IPS DF 4.7 (cell line): ENCODE measurements at regions not wholly inside any gene's neighbourhood (a gene's known extent, or its start where the extent isn't known, plus 50 kb on each side); places are given as distances from the start of the nearest gene placed in this dataset.

Experiments
- DNase-seq: peaks from one replicate; pipeline ENCODE4 v3.0.0-alpha.2; 2013; ENCODE audit warnings: low spot score; ENCODE audit errors: extremely low read depth

DNA sequence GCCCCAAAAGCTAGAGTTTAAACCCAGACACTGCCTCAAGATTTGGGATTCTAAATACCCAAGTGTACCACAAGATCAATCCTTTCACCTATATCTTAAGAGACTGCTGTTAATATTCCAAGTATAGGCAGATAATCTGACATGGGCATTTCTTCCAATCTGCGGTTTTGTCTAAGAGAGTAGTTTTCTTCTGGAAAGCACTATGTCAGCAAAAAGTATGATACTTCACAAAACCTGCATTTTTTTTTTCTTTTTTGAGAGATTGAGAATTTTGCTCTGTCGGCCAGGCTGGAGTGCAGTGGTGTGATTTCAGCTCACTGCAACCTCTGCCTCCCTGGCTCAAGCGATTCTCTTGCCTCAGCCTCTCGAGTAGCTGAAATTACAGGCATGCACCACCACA is 190.7 kb upstream of the TYRP1 start:
- DNase-seq: no peak

- no peak for DNase-seq
Observed at GRCh38 chr9:12503606-12504122, 189.5 kb upstream of the TYRP1 start.

DNA sequence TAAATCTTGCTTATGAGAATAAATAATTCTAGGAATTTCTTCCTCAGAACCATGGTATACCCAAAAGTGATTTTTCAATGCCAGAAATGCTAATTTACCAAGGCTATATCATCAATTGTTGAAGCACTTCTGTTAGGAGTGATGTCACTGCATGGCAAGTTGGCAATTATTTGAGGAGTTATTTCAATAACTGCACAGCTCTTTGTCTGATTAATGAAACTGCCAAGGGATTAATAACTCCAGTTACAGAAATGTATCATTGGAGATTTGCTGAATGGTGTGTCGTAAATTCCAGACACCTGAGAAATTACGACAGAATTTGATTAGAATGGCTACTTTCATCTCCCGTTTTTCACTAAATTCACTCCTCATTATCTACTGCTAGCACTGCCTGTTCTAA is 182.6 kb upstream of the TYRP1 start:
- DNase-seq: no peak

DNA sequence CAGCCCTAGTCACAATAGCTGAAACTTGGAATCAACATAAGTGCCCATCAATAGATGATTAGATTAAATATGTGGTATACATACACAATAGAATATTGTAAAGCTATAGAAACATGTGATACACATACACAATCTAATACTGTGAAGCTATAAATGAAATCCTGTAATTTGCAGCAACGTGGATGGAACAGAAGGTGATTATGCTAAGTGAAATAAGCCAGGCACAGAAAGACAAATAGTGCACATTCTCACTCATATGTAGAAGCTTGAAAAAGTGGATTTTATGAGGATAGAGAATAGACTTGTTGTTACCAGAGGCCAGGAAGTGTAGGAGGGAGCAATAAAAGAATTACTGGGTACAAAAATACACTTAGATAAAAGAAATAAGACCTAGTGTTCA is 181.5 kb upstream of the TYRP1 start:
- DNase-seq: no peak

DNA sequence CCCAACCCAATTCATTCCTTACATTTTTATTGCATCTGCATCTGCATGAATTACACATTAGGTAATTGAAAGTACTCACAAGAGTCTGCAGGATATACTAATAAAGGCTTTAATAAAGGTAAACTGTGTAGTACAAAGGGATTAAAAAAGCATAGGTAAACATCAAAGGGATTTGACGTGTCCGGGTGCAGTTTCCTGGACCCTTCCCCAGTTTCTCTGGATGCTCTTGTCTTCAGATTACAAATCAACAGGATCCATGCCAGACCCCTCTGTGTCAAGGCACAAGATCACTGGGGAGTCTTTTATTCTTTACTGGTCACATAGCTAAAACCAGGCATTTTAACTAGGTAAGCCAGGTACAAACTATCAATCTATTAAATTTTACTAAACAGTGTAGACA is 177.2 kb upstream of the TYRP1 start:
- DNase-seq: no peak

DNA sequence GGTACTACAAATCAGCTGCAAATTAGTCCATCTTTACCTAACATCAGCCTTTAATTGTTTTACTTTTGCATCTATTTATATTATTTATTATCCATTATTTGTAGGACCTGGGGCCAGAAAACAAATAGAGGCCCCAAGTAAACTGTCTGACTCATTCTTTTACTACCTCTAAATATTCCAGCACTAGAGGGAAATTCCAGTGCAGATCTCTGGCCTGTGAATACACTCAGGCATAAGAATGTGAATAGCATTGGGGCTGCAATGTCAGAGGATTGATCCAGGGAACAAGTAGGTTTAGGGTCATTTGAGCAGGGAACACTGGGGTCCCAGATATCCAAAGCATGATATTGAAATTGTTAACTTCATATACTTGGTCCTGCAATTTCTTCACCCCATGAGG is 176.6 kb upstream of the TYRP1 start:
- DNase-seq: no peak

GRCh38 chr9:12538842-12539579 is 154.2 kb upstream of the TYRP1 start:
- DNase-seq: no peak

GRCh38 chr9:12539580-12539975 is 153.6 kb upstream of the TYRP1 start:
- no peak for DNase-seq

DNA sequence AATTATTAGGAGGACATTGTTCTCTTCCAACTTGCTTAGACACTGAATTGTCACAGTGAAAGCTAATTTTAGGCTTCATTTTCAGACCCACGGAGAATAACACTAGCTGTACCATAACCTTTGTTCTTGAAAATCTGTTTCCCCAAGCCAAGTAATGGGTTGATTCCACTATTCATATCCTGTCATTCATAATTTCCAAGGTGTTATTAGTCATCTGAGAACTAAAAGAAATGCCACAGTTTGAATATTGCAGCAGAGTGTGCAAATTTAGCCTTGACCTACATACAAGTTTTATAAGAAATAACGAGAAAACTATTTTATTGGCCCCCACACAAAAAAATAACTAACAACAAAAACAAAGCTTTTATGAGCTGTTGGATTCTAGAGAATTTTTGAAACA is 148.5 kb upstream of the TYRP1 start:
- no peak for DNase-seq

DNA sequence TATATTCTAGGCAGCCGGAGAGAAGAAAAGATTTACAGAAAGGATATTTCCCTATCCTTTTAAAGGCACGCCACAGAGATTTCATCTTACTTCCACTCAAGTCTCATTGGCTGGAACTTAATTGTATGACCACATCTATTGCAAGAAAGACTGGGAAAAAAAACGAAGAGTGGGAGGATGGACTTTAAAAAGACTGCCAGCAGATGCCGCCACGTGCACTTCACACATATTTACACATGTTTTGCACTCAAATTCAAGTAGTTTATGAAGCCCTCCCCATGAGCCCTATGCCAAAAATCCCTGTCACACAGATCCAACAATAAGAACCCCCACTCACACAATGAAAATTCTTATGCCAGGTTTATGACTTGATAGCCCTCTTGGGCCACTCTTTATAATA is 138.5 kb upstream of the TYRP1 start:
- DNase-seq: no peak

GRCh38 chr9:12566404-12567090 is 126.6 kb upstream of the TYRP1 start:
- DNase-seq: no peak

- no peak for DNase-seq
Observed at GRCh38 chr9:12584656-12585522, 108.3 kb upstream of the TYRP1 start.

GRCh38 chr9:12595400-12595799 is 97.8 kb upstream of the TYRP1 start:
- no peak for DNase-seq

- no peak for DNase-seq
Observed at GRCh38 chr9:12604164-12604821, 88.9 kb upstream of the TYRP1 start.

DNA sequence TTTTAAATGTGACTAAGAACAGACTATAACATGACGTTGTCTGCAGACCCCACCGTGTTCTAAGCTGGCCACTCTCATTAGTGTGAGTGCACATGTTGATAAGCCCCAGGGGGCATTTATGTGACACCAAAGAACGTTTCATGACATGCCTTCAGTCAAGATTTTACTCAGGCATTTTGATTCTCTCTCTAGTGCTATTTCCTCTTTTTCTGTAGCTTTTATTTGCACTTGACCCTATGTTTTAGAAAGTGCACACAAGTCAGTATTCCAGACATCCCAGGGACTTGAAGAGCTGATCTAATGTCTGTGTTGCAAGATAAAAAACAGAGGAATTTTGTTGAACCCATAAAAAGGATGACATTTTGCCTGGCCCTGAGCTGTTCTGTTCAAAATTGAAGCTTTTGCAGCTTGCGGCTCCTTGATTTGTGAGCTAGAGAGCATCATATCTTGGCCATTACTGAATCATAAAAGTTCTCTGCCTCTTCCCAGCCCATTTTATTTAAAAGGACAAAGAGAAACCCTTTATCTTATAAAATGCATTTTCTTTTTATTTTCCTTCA is 80.9 kb upstream of the TYRP1 start:
- no peak for DNase-seq

GRCh38 chr9:12613071-12613470 is 80.1 kb upstream of the TYRP1 start:
- DNase-seq: no peak

DNA sequence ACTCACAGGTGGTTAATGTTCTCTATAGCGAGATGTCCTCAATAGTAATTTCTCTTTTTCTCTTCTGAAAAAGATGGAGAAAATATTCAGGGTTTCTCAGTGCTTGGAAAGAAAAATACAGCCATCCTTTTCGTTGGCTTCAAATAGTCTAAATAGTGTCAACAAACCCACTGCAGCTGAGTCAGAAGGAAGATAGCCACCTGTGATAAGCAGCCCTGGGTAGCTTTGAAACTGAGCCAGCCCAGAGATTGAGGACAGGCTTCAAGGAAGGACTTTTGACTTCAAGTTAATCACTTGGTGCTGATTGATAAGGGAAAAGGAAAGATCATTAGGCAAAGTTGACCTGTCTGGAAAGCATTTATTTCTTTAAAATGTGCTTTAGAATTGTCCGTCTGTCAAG is 78.7 kb upstream of the TYRP1 start:
- no peak for DNase-seq

- DNase-seq: no peak
Observed at GRCh38 chr9:12618956-12619355, 74.2 kb upstream of the TYRP1 start.

DNA sequence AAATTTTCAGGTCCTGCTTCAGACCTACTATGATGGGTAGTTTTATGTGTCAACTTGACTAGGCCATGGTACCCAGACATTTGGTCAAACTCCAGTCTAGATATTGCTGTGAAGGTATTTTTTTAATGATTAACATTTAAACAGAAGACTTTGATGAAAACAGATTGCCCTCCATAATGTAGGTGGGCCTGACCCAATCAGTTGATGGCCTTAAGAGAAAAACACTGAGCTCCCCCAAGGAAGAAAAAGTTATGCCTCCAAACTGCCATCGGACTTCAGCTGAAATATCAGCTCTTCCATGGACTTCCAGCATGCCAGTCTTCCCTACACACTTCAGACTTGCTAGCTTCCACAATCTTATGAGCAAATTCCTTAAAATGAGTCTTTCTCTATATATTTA is 67.3 kb upstream of the TYRP1 start:
- no peak for DNase-seq

DNA sequence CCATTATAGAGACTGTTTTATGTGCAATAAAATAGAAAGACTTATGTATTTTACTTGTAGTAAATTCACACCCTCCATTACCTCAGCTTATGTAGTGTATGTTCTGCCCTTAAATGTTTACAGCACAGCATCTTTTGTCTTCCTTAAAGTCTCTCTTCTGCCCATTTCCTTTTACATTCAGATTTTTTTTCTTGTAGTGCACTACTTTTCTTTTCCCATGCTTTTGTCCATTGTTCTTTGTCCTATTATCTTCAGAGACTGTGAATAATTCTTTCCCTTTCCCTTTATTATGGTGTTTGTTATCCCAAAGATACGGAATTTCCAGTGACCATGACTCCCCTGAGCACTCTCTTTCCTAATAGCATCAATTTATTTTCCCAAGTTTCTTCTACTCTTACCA is 66.1 kb upstream of the TYRP1 start:
- no peak for DNase-seq

GRCh38 chr9:12628546-12628945 is 64.6 kb upstream of the TYRP1 start:
- no peak for DNase-seq
